OCI-LY3 (cell line): ENCODE measurements at regions not wholly inside any gene's neighbourhood (a gene's known extent, or its start where the extent isn't known, plus 50 kb on each side); places are given as distances from the start of the nearest gene placed in this dataset.

Experiments used
- H2AFZ ChIP-seq: fragments of 200-600, 300-600 bp; shearing (Covaris generic); 2 replicates; pipeline ENCODE4 v1.6.0; 2014; ENCODE audit warnings: antibody characterized with exemption, low read depth, low read length
- H3K27ac ChIP-seq: fragments of 200-600, 300-600 bp; sonication (generic); 2 replicates; pipeline ENCODE4 v1.5.1; 2014; ENCODE audit warnings: mild to moderate bottlenecking, low read length, moderate library complexity, mixed read lengths
- H3K27me3 ChIP-seq: fragments of 200-600, 300-600 bp; sonication (generic); 2 replicates; pipeline ENCODE4 v1.6.1; 2014; ENCODE audit warnings: low read depth, low read length, mixed read lengths
- H3K36me3 ChIP-seq: fragments of 200-600, 300-600 bp; sonication (generic); replicated peaks from 2 replicates; pipeline ENCODE3; 2014; ENCODE audit warnings: low read depth, low read length, mixed read lengths
- H3K4me1 ChIP-seq: fragments of 300-600, 200-600 bp; sonication (generic); 2 replicates; pipeline ENCODE4 v1.6.1; 2014; ENCODE audit warnings: low read length, mixed read lengths
- H3K4me2 ChIP-seq: fragments of 200-600, 300-600 bp; sonication (generic); 2 replicates; pipeline ENCODE4 v1.6.1; 2014; ENCODE audit warnings: low read length, mixed read lengths
- H3K4me3 ChIP-seq: fragments of 300-600, 200-600 bp; sonication (generic); 2 replicates; pipeline ENCODE4 v1.5.1; 2014; ENCODE audit warnings: antibody characterized with exemption, mild to moderate bottlenecking, low read length, moderate library complexity
- H3K79me2 ChIP-seq: fragments of 300-600, 200-600 bp; shearing (Covaris generic); 2 replicates; pipeline ENCODE4 v1.6.1; 2014; ENCODE audit warnings: mild to moderate bottlenecking, low read length, mixed read lengths
- H3K9ac ChIP-seq: fragments of 300-600, 200-600 bp; shearing (Covaris generic); 2 replicates; pipeline ENCODE4 v1.6.0; 2014; ENCODE audit warnings: mild to moderate bottlenecking, low read length, moderate library complexity
- H3K9me3 ChIP-seq: fragments of 200-600, 300-600 bp; shearing (Covaris generic); 2 replicates; pipeline ENCODE4 v1.6.1; 2014; ENCODE audit warnings: low read length, mixed read lengths; ENCODE audit not compliant: insufficient read depth
- H4K20me1 ChIP-seq: fragments of 200-600, 300-600 bp; sonication (generic); 2 replicates; pipeline ENCODE4 v1.6.1; 2016; ENCODE audit warnings: low read length, mixed read lengths; ENCODE audit not compliant: insufficient read depth
- CTCF ChIP-seq: fragments of 200-600, 300-600 bp; sonication (generic); IDR thresholded peaks from 2 replicates; pipeline ENCODE4 v1.5.1; 2014; ENCODE audit warnings: antibody characterized with exemption, low read length, low read depth
- EZH2phosphoT487 ChIP-seq: fragments of 200-600 bp; shearing (Covaris generic); IDR thresholded peaks from 2 replicates; pipeline ENCODE4 v1.6.1; 2018; ENCODE audit warnings: antibody characterized with exemption, mixed run types, low read depth

DNA sequence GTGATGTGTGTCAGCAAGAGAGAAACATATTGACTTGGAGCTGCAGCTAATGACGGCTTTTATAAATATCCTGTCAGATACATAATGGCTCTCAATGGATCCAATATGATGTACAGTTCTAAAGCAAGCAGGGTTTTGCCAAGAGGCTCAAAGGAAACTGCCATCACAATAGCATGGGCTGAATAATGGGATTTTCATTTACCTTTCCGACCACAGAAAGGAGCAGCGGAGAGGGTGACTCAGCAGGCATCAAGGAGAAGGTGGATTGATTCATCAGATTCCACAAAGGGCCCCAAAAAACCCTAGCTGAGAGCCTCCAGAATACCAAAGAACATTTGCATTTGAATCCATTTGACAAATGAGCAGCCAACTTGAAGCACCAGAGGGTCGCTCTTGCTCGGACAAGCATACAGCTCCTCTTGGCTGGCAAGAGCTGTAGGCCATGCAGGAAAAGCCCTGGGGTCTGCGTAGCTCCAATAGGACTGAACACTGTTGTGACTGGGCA lies 355.7 kb upstream of the NOCT start:
- H2AFZ ChIP-seq, result no peak overlapping the region
- H3K36me3 ChIP-seq, result no peaks in the 10 kb centered on the region
- no peak overlapping the region for H3K4me3 ChIP-seq
- no peaks in the 10 kb centered on the region; the same call in 1 of the 2 replicates for H3K27me3 ChIP-seq
- no peak for TF ChIP-seq EZH2phosphoT487
- TF ChIP-seq CTCF, result no peak
- no peaks in the 10 kb centered on the region for H3K79me2 ChIP-seq
- no peak overlapping the region for H3K9ac ChIP-seq
- no peaks in the 10 kb centered on the region for H3K4me1 ChIP-seq
- no peak overlapping the region for H3K27ac ChIP-seq
- H3K9me3 ChIP-seq, result no peaks in the 10 kb centered on the region
- no peaks in the 10 kb centered on the region for H4K20me1 ChIP-seq
- H3K4me2 ChIP-seq, result no peak overlapping the region

GRCh38 chr4:138659037-138659811 lies 356.4 kb upstream of the NOCT start:
- Histone ChIP-seq H3K4me3 (no peak overlapping the region), H3K27me3 (no peaks in the 10 kb centered on the region), H4K20me1 (no peaks in the 10 kb centered on the region), H3K27ac (no peak overlapping the region), H3K9ac (no peak overlapping the region), H3K4me2 (no peak overlapping the region), H3K4me1 (no peaks in the 10 kb centered on the region), H3K36me3 (no peaks in the 10 kb centered on the region), H2AFZ (no peak overlapping the region), H3K9me3 (no peaks in the 10 kb centered on the region), H3K79me2 (no peaks in the 10 kb centered on the region)
- no peak for TF ChIP-seq EZH2phosphoT487
- TF ChIP-seq CTCF, result no peak

DNA sequence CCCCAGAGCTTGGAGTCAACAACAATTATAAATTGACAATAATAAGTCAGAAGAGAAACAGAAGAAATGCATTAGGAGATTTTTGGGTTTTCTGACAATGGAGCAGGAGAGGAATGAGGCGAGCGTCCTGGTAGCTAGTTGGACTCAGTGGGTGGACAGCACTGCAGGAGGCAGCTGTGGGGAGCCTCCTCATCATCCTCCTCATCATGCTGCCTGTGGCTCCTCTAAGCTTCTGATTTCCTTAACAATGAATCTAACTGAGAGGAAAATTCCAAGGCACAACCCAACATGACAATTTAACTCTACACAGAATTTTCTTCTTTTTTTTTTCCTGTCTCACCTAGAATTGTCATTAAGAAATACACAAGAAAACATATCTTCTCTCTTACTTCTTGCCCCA lies 357.1 kb upstream of the NOCT start:
- H4K20me1 ChIP-seq, result no peaks in the 10 kb centered on the region
- no peaks in the 10 kb centered on the region for H3K9me3 ChIP-seq
- no peak overlapping the region for H3K4me2 ChIP-seq
- TF ChIP-seq EZH2phosphoT487, result no peak
- no peak for TF ChIP-seq CTCF
- H3K27me3 ChIP-seq, result no peaks in the 10 kb centered on the region
- no peak overlapping the region for H3K27ac ChIP-seq
- no peaks in the 10 kb centered on the region for H3K4me1 ChIP-seq
- no peak overlapping the region for H3K4me3 ChIP-seq
- H3K36me3 ChIP-seq, result no peaks in the 10 kb centered on the region
- no peaks in the 10 kb centered on the region for H3K79me2 ChIP-seq
- H3K9ac ChIP-seq, result no peak overlapping the region
- H2AFZ ChIP-seq, result no peak overlapping the region

DNA sequence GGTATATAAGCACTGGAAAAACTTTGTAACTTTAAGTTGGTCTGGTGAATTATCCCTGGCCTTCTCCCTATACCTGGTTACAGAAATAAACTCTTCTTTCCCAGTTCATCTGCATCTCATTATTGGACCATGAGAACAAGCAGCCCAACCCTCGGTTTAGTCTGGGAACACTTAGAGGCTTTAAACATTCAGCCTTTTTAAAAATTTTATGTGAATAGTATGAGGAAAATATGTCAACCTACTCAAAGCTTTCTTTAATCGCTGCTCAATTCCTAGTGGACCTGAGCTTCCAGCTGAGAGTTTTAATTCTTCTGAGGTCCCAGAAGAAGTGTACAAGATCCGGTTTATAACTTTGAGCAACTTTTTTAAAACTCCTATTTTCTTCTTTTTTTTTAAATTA lies 358.6 kb upstream of the NOCT start:
- H3K9me3 ChIP-seq, result no peaks in the 10 kb centered on the region
- no peak overlapping the region for H3K4me3 ChIP-seq
- H2AFZ ChIP-seq, result no peak overlapping the region
- TF ChIP-seq EZH2phosphoT487 (no peak), CTCF (no peak)
- no peaks in the 10 kb centered on the region for H3K27me3 ChIP-seq
- no peaks in the 10 kb centered on the region for H4K20me1 ChIP-seq
- no peak overlapping the region for H3K4me2 ChIP-seq
- H3K27ac ChIP-seq, result no peak overlapping the region
- H3K4me1 ChIP-seq, result no peaks in the 10 kb centered on the region
- no peaks in the 10 kb centered on the region for H3K36me3 ChIP-seq
- H3K79me2 ChIP-seq, result no peaks in the 10 kb centered on the region
- no peak overlapping the region for H3K9ac ChIP-seq
